ENCODE measurements at regions not wholly inside any gene's neighbourhood (a gene's known extent, or its start where the extent isn't known, plus 50 kb on each side); places are given as distances from the start of the nearest gene placed in this dataset.

GRCh38 chr6:126766820-126767219, 351.7 kb upstream of the RSPO3 start:
- TF ChIP-seq, protein P1, sequence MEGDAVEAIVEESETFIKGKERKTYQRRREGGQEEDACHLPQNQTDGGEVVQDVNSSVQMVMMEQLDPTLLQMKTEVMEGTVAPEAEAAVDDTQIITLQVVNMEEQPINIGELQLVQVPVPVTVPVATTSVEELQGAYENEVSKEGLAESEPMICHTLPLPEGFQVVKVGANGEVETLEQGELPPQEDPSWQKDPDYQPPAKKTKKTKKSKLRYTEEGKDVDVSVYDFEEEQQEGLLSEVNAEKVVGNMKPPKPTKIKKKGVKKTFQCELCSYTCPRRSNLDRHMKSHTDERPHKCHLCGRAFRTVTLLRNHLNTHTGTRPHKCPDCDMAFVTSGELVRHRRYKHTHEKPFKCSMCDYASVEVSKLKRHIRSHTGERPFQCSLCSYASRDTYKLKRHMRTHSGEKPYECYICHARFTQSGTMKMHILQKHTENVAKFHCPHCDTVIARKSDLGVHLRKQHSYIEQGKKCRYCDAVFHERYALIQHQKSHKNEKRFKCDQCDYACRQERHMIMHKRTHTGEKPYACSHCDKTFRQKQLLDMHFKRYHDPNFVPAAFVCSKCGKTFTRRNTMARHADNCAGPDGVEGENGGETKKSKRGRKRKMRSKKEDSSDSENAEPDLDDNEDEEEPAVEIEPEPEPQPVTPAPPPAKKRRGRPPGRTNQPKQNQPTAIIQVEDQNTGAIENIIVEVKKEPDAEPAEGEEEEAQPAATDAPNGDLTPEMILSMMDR (IDR thresholded peaks at IDR 0.05), result no peak
- no peak for TF ChIP-seq POLR2A (IDR thresholded peaks at IDR 0.05)

Measured in body of pancreas (tissue), 4 donors.